ENCODE measurements at regions not wholly inside any gene's neighbourhood (a gene's known extent, or its start where the extent isn't known, plus 50 kb on each side); places are given as distances from the start of the nearest gene placed in this dataset.

DNA sequence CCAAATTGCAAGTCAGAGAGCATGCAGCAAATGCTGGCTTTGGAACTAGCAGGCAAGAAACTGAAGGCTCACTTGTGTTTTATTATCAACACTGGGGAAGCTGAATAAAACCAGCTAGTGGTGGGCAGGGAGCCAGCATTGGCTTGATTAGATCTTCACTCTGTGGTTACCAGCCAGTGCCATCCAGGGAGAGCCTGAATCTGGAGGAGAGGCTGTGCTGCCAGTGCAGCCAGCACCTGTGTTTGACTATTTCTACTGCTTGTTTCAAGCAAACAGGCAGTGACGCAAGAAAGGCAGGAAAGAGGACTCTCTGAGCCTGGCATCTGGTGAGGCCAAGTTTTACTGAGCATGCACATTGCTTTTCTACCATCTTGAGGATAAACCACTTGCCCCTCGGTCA lies 247.0 kb downstream of the PHLDA1 start:
- peak; percentile 98 for ATAC-seq
- Histone ChIP-seq H3K9me3 (ENCODE audit: low read length) (no peaks in the 10 kb centered on the region), H3K27me3 (ENCODE audit: control insufficient read depth in 1 of 2, insufficient read depth in 2 of 2, low read length in 2 of 2) (no peaks in the 10 kb centered on the region), H3K4me1 (ENCODE audit: insufficient read depth, low read length) (peaks cover 23% of the 10 kb centered on the region), H3K27ac (ENCODE audit: extremely low read length, insufficient read depth, low read length) (no peak overlapping the region), H3K4me2 (ENCODE audit: low read depth, low read length) (no peak overlapping the region), H3K36me3 (replicated peaks in 1 of 2; ENCODE audit: control insufficient read depth in 1 of 2, insufficient read depth in 2 of 2, low read length in 2 of 2) (no peaks in the 10 kb centered on the region), H2AFZ (ENCODE audit: low read length) (peak overlapping the region; percentile 5), H4K20me1 (ENCODE audit: insufficient read depth, low read length) (no peaks in the 10 kb centered on the region), H3K9ac (ENCODE audit: insufficient read depth, low read depth, low read length) (no peak overlapping the region), H3K79me2 (ENCODE audit: insufficient read depth, low read length) (no peaks in the 10 kb centered on the region), H3K4me3 (replicated peaks in 1 of 3; ENCODE audit: insufficient read depth in 1 of 3, low read depth in 2 of 3, low read length in 3 of 3) (no peak overlapping the region)
- POLR2A ChIA-PET: no interaction called here
- FAIRE-seq: peak; percentile 54
- in situ Hi-C loops (cut with HindIII; ENCODE audit: extremely low pct_ligation_motif_present, low pct_unique_long_range_greater_than_20kb): no loop called here
- DNase-seq (ENCODE audit: low spot score): peak; percentile 73
- CTCF ChIA-PET (ENCODE audit: low intra/inter-chr PET ratio, low total read pairs): no interaction called here
- intact Hi-C loops (cut with micrococcal nuclease; ENCODE audit: unreplicated experiment): no loop called here
- no TSS peak for BruUV-seq (replicated peaks)
- 18% methylated on average over 2 of the region's 2 CpGs for WGBS (ENCODE audit: low lambda C conversion rate)
- TF ChIP-seq ZSCAN29 (CRISPR knock-in tag; conservative IDR thresholded peaks at IDR 0.05) (no peak), SOX6 (IDR thresholded peaks at IDR 0.05) (no peak), SOX6 (CRISPR knock-in tag; IDR thresholded peaks at IDR 0.05) (0 out of 2 replicates have a peak, but pooled peaks have one; percentile 10), HMG20A (CRISPR knock-in tag; IDR thresholded peaks at IDR 0.05; ENCODE audit: borderline replicate concordance) (peak; percentile 29; the same call in 1 of the 2 replicates), ZMYM2 (CRISPR knock-in tag; IDR thresholded peaks at IDR 0.05) (no peak), ZNF614 (CRISPR knock-in tag; IDR thresholded peaks at IDR 0.05; ENCODE audit: borderline replicate concordance) (peak; percentile 40; the same call in 1 of the 2 replicates), KLF13 (CRISPR knock-in tag; IDR thresholded peaks at IDR 0.05) (no peak), GATAD2A (CRISPR knock-in tag; IDR thresholded peaks at IDR 0.05) (peak; percentile 74), ZNF292 (CRISPR knock-in tag; IDR thresholded peaks at IDR 0.05; ENCODE audit: borderline replicate concordance, low read depth) (peak; percentile 87; the same call in 1 of the 2 replicates), EP300 (IDR thresholded peaks at IDR 0.05; ENCODE audit: low read depth in 2 of 2, low read length in 2 of 2) (no peak), EP300 (CRISPR knock-in tag; IDR thresholded peaks at IDR 0.05; ENCODE audit: borderline replicate concordance) (peak; percentile 54; the same call in 1 of the 2 replicates), ZBTB20 (CRISPR knock-in tag; IDR thresholded peaks at IDR 0.05; ENCODE audit: borderline replicate concordance, low read depth) (no peak), POGZ (CRISPR knock-in tag; IDR thresholded peaks at IDR 0.05) (peak; percentile 44; the same call in 1 of the 2 replicates), ZNF468 (CRISPR knock-in tag; IDR thresholded peaks at IDR 0.05) (no peak), SOX5 (CRISPR knock-in tag; IDR thresholded peaks at IDR 0.05; ENCODE audit: borderline replicate concordance) (0 out of 2 replicates have a peak, but pooled peaks have one; percentile 26), FOSL2 (CRISPR knock-in tag; IDR thresholded peaks at IDR 0.05) (peak; percentile 21; the same call in 1 of the 2 replicates), HDAC2 (CRISPR knock-in tag; IDR thresholded peaks at IDR 0.05) (0 out of 2 replicates have a peak, but pooled peaks have one; percentile 37)
- TF ChIP-seq, protein P1, sequence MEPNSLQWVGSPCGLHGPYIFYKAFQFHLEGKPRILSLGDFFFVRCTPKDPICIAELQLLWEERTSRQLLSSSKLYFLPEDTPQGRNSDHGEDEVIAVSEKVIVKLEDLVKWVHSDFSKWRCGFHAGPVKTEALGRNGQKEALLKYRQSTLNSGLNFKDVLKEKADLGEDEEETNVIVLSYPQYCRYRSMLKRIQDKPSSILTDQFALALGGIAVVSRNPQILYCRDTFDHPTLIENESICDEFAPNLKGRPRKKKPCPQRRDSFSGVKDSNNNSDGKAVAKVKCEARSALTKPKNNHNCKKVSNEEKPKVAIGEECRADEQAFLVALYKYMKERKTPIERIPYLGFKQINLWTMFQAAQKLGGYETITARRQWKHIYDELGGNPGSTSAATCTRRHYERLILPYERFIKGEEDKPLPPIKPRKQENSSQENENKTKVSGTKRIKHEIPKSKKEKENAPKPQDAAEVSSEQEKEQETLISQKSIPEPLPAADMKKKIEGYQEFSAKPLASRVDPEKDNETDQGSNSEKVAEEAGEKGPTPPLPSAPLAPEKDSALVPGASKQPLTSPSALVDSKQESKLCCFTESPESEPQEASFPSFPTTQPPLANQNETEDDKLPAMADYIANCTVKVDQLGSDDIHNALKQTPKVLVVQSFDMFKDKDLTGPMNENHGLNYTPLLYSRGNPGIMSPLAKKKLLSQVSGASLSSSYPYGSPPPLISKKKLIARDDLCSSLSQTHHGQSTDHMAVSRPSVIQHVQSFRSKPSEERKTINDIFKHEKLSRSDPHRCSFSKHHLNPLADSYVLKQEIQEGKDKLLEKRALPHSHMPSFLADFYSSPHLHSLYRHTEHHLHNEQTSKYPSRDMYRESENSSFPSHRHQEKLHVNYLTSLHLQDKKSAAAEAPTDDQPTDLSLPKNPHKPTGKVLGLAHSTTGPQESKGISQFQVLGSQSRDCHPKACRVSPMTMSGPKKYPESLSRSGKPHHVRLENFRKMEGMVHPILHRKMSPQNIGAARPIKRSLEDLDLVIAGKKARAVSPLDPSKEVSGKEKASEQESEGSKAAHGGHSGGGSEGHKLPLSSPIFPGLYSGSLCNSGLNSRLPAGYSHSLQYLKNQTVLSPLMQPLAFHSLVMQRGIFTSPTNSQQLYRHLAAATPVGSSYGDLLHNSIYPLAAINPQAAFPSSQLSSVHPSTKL (CRISPR knock-in tag; IDR thresholded peaks at IDR 0.05): 0 out of 2 replicates have a peak, but pooled peaks have one; percentile 31
- TF ChIP-seq, protein P2, sequence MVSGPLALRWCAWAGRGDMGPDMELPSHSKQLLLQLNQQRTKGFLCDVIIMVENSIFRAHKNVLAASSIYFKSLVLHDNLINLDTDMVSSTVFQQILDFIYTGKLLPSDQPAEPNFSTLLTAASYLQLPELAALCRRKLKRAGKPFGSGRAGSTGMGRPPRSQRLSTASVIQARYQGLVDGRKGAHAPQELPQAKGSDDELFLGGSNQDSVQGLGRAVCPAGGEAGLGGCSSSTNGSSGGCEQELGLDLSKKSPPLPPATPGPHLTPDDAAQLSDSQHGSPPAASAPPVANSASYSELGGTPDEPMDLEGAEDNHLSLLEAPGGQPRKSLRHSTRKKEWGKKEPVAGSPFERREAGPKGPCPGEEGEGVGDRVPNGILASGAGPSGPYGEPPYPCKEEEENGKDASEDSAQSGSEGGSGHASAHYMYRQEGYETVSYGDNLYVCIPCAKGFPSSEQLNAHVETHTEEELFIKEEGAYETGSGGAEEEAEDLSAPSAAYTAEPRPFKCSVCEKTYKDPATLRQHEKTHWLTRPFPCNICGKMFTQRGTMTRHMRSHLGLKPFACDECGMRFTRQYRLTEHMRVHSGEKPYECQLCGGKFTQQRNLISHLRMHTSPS (CRISPR knock-in tag; IDR thresholded peaks at IDR 0.05; ENCODE audit: low read depth): peak; percentile 71; the same call in 1 of the 2 replicates
- TF ChIP-seq, protein P3, sequence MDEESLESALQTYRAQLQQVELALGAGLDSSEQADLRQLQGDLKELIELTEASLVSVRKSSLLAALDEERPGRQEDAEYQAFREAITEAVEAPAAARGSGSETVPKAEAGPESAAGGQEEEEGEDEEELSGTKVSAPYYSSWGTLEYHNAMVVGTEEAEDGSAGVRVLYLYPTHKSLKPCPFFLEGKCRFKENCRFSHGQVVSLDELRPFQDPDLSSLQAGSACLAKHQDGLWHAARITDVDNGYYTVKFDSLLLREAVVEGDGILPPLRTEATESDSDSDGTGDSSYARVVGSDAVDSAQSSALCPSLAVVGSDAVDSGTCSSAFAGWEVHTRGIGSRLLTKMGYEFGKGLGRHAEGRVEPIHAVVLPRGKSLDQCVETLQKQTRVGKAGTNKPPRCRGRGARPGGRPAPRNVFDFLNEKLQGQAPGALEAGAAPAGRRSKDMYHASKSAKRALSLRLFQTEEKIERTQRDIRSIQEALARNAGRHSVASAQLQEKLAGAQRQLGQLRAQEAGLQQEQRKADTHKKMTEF (CRISPR knock-in tag; IDR thresholded peaks at IDR 0.05): peak; percentile 44; the same call in 1 of the 2 replicates
